ENCODE measurements at regions not wholly inside any gene's neighbourhood (a gene's known extent, or its start where the extent isn't known, plus 50 kb on each side); places are given as distances from the start of the nearest gene placed in this dataset.

DNA sequence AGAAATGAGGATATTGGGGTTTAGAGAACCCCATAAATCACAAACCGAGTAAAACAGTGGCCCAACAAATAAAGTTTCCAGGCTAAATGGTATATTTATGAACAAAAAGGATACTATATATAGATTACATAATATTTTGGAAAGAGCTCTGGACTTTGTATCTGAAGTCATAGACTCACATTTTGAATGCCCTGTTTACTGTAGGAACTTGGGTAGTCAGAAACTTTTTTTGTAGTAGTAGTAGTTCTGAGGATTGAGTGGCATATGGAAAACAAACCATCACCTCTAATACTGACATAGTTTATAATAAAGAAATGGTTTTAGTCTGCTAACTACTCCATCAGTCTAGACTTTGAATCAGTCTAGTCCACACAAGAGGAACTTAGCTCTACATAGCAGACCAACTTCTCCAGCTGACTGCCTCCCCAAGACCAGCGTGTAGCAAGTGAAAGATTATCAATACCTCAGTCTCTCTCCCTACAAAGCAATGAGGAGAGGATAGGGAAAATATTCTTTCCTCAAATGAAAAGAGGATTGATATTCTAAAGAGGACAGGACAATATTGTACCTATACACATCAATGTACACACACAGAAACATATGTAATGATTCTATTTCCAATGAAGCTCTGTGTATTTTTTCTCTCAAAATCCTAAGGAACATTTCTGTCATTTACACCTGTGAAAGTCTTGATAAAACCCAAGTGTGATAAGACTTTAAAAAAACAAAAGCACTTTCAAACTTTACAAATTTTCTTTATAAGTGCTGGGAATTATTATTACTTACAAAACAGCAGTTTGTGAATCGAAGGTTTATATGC is 184.9 kb upstream of the MAP2 start:
- TF ChIP-seq, protein P1, sequence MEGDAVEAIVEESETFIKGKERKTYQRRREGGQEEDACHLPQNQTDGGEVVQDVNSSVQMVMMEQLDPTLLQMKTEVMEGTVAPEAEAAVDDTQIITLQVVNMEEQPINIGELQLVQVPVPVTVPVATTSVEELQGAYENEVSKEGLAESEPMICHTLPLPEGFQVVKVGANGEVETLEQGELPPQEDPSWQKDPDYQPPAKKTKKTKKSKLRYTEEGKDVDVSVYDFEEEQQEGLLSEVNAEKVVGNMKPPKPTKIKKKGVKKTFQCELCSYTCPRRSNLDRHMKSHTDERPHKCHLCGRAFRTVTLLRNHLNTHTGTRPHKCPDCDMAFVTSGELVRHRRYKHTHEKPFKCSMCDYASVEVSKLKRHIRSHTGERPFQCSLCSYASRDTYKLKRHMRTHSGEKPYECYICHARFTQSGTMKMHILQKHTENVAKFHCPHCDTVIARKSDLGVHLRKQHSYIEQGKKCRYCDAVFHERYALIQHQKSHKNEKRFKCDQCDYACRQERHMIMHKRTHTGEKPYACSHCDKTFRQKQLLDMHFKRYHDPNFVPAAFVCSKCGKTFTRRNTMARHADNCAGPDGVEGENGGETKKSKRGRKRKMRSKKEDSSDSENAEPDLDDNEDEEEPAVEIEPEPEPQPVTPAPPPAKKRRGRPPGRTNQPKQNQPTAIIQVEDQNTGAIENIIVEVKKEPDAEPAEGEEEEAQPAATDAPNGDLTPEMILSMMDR (IDR thresholded peaks at IDR 0.05), result no peak
- TF ChIP-seq EZH2 (IDR thresholded peaks at IDR 0.05; ENCODE audit: borderline replicate concordance, insufficient read depth, low read depth, low read length, poor library complexity, severe bottlenecking), result no peak
